ENCODE measurements at regions not wholly inside any gene's neighbourhood (a gene's known extent, or its start where the extent isn't known, plus 50 kb on each side); places are given as distances from the start of the nearest gene placed in this dataset.
"Not testable (repeated sequence)": the region's sequence is repeated elsewhere in the genome, so short reads cannot be mapped to it uniquely, and the experiment has no call there.

DNA sequence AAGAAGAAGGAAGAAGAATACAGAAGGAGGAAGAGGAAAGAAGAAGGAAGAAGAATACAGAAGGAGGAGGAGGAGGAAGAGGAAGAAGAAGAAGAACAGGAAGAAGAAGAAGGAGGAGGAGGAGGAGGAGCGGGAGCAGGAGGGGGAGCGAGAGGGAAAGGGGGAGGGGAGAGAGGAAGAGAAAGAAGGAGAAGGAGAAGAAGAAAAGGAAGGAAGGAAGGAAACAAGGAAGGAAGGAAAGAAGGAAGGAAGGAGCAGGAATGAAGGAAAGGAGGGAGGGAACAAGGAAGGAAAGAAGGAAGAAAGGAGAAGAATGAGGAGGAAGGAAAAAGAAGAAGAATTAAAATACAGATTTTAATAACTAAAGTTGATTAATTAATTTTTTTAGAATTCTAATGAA, 82.5 kb upstream of the PTPN13 start (continued):
- TF ChIP-seq PRDM15 (CRISPR knock-in tag; IDR thresholded peaks at IDR 0.05) (no peak), ATF1 (CRISPR knock-in tag; IDR thresholded peaks at IDR 0.05) (no peak)
- TF ChIP-seq, protein P1, sequence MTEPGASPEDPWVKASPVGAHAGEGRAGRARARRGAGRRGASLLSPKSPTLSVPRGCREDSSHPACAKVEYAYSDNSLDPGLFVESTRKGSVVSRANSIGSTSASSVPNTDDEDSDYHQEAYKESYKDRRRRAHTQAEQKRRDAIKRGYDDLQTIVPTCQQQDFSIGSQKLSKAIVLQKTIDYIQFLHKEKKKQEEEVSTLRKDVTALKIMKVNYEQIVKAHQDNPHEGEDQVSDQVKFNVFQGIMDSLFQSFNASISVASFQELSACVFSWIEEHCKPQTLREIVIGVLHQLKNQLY (CRISPR knock-in tag; IDR thresholded peaks at IDR 0.05): no peak

GRCh38 chr4:86512631-86513030, 81.5 kb upstream of the PTPN13 start:
- Mint-ChIP-seq H3K4me3 (no peak overlapping the region), H3K36me3 (peaks cover 10% of the 10 kb centered on the region), H3K9me3 (peaks cover 42% of the 10 kb centered on the region), H3K4me1 (peaks cover 30% of the 10 kb centered on the region), H3K27ac (no peak overlapping the region), H3K27me3 (ENCODE audit: low read depth) (no peaks in the 10 kb centered on the region)
- DNase-seq (ENCODE audit: low spot score): no peak
- ChIA-PET CTCF (no interaction called here), POLR2A (no interaction called here)
- no peak for TF ChIP-seq ESRRA (CRISPR knock-in tag; IDR thresholded peaks at IDR 0.05; ENCODE audit: borderline replicate concordance)
- no peak for ATAC-seq

GRCh38 chr4:86515963-86516362, 78.2 kb upstream of the PTPN13 start:
- H3K27ac Mint-ChIP-seq; H3K27me3 Mint-ChIP-seq (ENCODE audit: low read depth); POLR2A ChIA-PET; DNase-seq (ENCODE audit: low spot score); CTCF ChIA-PET; ATAC-seq; H3K4me3 Mint-ChIP-seq: not testable (repeated sequence)
- H3K4me1 Mint-ChIP-seq: peaks cover 15% of the 10 kb centered on the region
- H3K36me3 Mint-ChIP-seq: peaks cover 40% of the 10 kb centered on the region
- H3K9me3 Mint-ChIP-seq: peaks cover 75% of the 10 kb centered on the region

- CTCF ChIA-PET: interaction anchor here (1.4 kb wide), 1 partner anchor 26 kb away, joined by 4 read pairs; no protein-coding TSS in a partner anchor
- H3K4me1 Mint-ChIP-seq: no peaks in the 10 kb centered on the region
- POLR2A ChIA-PET: interaction anchor here (0.6 kb wide), 1 partner anchor 1497 kb away, joined by 3 read pairs; no protein-coding TSS in a partner anchor
- peaks cover 70% of the 10 kb centered on the region for H3K9me3 Mint-ChIP-seq
- H3K27me3 Mint-ChIP-seq (ENCODE audit: low read depth): peaks cover 3% of the 10 kb centered on the region
- H3K4me3 Mint-ChIP-seq: no peak overlapping the region
- no peak for TF ChIP-seq NFYB (CRISPR knock-in tag; conservative IDR thresholded peaks at IDR 0.05; ENCODE audit: low read depth)
- TF ChIP-seq NFE2L1 (CRISPR knock-in tag; IDR thresholded peaks at IDR 0.05): no peak
- TF ChIP-seq SMAD4 (CRISPR knock-in tag; IDR thresholded peaks at IDR 0.05): no peak
- no peak for TF ChIP-seq CREM (CRISPR knock-in tag; IDR thresholded peaks at IDR 0.05)
- no peak for TF ChIP-seq MXD4 (CRISPR knock-in tag; IDR thresholded peaks at IDR 0.05; ENCODE audit: borderline replicate concordance)
- no peak for TF ChIP-seq GABPB1 (CRISPR knock-in tag; IDR thresholded peaks at IDR 0.05)
- TF ChIP-seq ZNF219 (CRISPR knock-in tag; IDR thresholded peaks at IDR 0.05; ENCODE audit: borderline replicate concordance): no peak
- peaks cover 51% of the 10 kb centered on the region for H3K36me3 Mint-ChIP-seq
- ATAC-seq: no peak
- H3K27ac Mint-ChIP-seq: no peak overlapping the region
- no peak for DNase-seq (ENCODE audit: low spot score)
Measured at GRCh38 chr4:86521373-86521969, 72.6 kb upstream of the PTPN13 start.

GRCh38 chr4:86522349-86522748, 71.8 kb upstream of the PTPN13 start:
- H3K4me1 Mint-ChIP-seq: no peaks in the 10 kb centered on the region
- no peak for ATAC-seq
- H3K4me3 Mint-ChIP-seq: no peak overlapping the region
- CTCF ChIA-PET: interaction anchor here (0.7 to 1.4 kb wide), 3 partner anchors 24 to 72 kb away, joined by 3 to 4 read pairs (median 4); partner anchors contain the start of gene PTPN13
- DNase-seq (ENCODE audit: low spot score): no peak
- H3K27ac Mint-ChIP-seq: no peak overlapping the region
- POLR2A ChIA-PET: interaction anchor here (0.6 kb wide), 1 partner anchor 1498 kb away, joined by 3 read pairs; no protein-coding TSS in a partner anchor
- peaks cover 3% of the 10 kb centered on the region for H3K27me3 Mint-ChIP-seq (ENCODE audit: low read depth)
- TF ChIP-seq, protein P2, sequence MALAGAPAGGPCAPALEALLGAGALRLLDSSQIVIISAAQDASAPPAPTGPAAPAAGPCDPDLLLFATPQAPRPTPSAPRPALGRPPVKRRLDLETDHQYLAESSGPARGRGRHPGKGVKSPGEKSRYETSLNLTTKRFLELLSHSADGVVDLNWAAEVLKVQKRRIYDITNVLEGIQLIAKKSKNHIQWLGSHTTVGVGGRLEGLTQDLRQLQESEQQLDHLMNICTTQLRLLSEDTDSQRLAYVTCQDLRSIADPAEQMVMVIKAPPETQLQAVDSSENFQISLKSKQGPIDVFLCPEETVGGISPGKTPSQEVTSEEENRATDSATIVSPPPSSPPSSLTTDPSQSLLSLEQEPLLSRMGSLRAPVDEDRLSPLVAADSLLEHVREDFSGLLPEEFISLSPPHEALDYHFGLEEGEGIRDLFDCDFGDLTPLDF (CRISPR knock-in tag; IDR thresholded peaks at IDR 0.05): no peak
- TF ChIP-seq MAX (CRISPR knock-in tag; IDR thresholded peaks at IDR 0.05): no peak
- TF ChIP-seq, protein P3, sequence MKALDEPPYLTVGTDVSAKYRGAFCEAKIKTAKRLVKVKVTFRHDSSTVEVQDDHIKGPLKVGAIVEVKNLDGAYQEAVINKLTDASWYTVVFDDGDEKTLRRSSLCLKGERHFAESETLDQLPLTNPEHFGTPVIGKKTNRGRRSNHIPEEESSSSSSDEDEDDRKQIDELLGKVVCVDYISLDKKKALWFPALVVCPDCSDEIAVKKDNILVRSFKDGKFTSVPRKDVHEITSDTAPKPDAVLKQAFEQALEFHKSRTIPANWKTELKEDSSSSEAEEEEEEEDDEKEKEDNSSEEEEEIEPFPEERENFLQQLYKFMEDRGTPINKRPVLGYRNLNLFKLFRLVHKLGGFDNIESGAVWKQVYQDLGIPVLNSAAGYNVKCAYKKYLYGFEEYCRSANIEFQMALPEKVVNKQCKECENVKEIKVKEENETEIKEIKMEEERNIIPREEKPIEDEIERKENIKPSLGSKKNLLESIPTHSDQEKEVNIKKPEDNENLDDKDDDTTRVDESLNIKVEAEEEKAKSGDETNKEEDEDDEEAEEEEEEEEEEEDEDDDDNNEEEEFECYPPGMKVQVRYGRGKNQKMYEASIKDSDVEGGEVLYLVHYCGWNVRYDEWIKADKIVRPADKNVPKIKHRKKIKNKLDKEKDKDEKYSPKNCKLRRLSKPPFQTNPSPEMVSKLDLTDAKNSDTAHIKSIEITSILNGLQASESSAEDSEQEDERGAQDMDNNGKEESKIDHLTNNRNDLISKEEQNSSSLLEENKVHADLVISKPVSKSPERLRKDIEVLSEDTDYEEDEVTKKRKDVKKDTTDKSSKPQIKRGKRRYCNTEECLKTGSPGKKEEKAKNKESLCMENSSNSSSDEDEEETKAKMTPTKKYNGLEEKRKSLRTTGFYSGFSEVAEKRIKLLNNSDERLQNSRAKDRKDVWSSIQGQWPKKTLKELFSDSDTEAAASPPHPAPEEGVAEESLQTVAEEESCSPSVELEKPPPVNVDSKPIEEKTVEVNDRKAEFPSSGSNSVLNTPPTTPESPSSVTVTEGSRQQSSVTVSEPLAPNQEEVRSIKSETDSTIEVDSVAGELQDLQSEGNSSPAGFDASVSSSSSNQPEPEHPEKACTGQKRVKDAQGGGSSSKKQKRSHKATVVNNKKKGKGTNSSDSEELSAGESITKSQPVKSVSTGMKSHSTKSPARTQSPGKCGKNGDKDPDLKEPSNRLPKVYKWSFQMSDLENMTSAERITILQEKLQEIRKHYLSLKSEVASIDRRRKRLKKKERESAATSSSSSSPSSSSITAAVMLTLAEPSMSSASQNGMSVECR (CRISPR knock-in tag; IDR thresholded peaks at IDR 0.05; ENCODE audit: borderline replicate concordance): no peak
- TF ChIP-seq EMX1 (CRISPR knock-in tag; IDR thresholded peaks at IDR 0.05): no peak
- peaks cover 68% of the 10 kb centered on the region for H3K9me3 Mint-ChIP-seq
- H3K36me3 Mint-ChIP-seq: peaks cover 51% of the 10 kb centered on the region
